LNCAP (cell line): ENCODE measurements at regions not wholly inside any gene's neighbourhood (a gene's known extent, or its start where the extent isn't known, plus 50 kb on each side); places are given as distances from the start of the nearest gene placed in this dataset.

Source experiments
- CTCF ChIP-seq: fragments of 450-650 bp; IDR thresholded peaks from 2 replicates; pipeline ENCODE4 v1.5.1; 2017; ENCODE audit warnings: mild to moderate bottlenecking

DNA sequence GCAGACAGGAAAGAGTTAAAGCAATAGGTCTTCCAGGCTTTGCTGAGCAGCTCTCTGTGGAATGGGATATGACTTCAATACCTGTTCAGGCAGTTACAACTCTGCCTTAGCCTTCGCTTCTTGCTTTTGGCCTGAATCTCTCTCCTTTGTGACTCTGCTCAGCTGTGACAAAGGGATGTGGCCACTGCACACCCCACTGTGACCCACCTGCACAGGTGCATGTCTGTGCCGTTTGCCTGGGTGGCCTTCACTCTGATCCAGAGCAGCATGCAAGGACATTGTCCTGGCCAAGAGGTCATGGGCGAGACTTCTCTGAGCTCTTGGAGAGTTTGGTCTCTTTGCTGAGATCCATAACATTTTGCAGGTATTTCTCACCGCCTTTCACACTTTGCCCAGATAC lies 891.3 kb downstream of the BRD1 start:
- no peak for TF ChIP-seq CTCF

GRCh38 chr22:48934446-48934845 lies 893.2 kb downstream of the BRD1 start:
- TF ChIP-seq CTCF = no peak

GRCh38 chr22:48931452-48931851 lies 896.2 kb downstream of the BRD1 start:
- no peak for TF ChIP-seq CTCF

DNA sequence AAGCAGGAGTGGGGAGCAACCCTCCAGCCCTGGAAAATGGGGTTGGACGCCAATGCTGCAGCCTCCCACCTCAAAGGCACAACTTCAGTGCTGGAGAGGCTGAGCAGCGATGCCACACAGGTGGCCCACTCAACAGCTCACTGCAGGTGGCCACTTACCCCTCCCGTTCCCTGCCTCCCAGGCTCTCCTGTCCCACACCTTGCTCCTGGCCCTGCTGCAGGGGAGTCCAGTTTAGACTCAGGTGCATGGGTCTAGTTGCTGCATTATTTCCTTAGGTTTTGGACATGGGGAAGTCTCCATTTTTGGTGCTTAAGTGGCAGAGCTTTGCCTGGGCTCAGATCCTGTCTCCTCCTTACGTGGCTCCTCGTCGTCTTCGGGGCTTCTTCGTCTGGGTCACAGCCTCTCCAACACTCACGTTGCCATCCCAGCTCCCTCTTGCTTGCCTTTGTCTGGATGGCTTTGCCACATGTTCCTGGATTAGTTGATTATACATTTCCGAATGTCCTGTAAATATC lies 898.3 kb downstream of the BRD1 start:
- TF ChIP-seq CTCF = no peak

- TF ChIP-seq CTCF = no peak
Observed at GRCh38 chr22:48927591-48927990, 900.1 kb downstream of the BRD1 start.

GRCh38 chr22:48926643-48927042 lies 901.0 kb downstream of the BRD1 start:
- TF ChIP-seq CTCF = no peak

- TF ChIP-seq CTCF = no peak
Observed at GRCh38 chr22:48926136-48926535, 901.5 kb downstream of the BRD1 start.

DNA sequence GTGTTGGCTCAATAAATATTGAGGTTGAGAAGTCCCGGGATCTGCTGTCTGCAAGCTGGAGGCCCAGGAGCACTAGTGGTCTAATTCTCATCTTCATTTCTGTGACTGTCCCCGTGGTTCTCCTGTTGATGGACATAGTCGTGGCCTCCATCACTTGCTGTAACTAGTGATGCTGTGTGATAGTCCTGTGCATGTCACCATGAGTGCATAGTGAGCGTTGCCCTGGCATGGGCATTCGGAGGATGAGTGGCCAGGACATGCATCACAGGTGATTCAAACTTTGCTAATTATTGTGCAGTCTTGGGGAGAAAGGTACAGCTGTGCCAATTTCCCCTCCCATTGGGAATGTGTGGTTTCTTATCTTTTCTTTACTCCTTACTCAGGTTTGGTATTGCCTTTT lies 902.2 kb downstream of the BRD1 start:
- TF ChIP-seq CTCF = no peak
